CD4-positive, alpha-beta T cell treated with Interleukin-1 beta for 1 hour (primary cell): ENCODE measurements at regions not wholly inside any gene's neighbourhood (a gene's known extent, or its start where the extent isn't known, plus 50 kb on each side); places are given as distances from the start of the nearest gene placed in this dataset.
A peak's percentile ranks its signal among the peaks of the same experiment; 100 is the strongest.

Experiments
- DNase-seq, 2 donors: peaks; one replicate each; pipeline ENCODE4 v3.0.0-alpha.2; 2020 to 2022

- no peak for DNase-seq
These were observed 292.9 kb upstream of the GRIP1 start for GRCh38 chr12:66971816-66972215.

- DNase-seq = no peak
These were observed 292.6 kb upstream of the CAND1 start for GRCh38 chr12:66976526-66976925.

- no peak for DNase-seq
These were observed 290.4 kb upstream of the CAND1 start for GRCh38 chr12:66978802-66979201.

- DNase-seq = no peak
These were observed 289.9 kb upstream of the CAND1 start for GRCh38 chr12:66979251-66979650.

GRCh38 chr12:66984077-66984476 is 285.1 kb upstream of the CAND1 start:
- DNase-seq = no peak

- DNase-seq = no peak
These were observed 284.2 kb upstream of the CAND1 start for GRCh38 chr12:66984962-66985361.

- DNase-seq = no peak
These were observed 270.0 kb upstream of the CAND1 start for GRCh38 chr12:66999141-66999540.

GRCh38 chr12:67001251-67001650 is 267.9 kb upstream of the CAND1 start:
- DNase-seq = no peak

- DNase-seq = no peak
These were observed 266.4 kb upstream of the CAND1 start for GRCh38 chr12:67002720-67003119.

- DNase-seq = no peak
These were observed 262.5 kb upstream of the CAND1 start for GRCh38 chr12:67006610-67007009.

- DNase-seq = no peak
These were observed 254.5 kb upstream of the CAND1 start for GRCh38 chr12:67014642-67015041.

GRCh38 chr12:67018105-67018504 is 251.1 kb upstream of the CAND1 start:
- no peak for DNase-seq

GRCh38 chr12:67019070-67019469 is 250.1 kb upstream of the CAND1 start:
- no peak for DNase-seq

- DNase-seq = peak; percentile 22 to 45
These were observed 243.5 kb upstream of the CAND1 start for GRCh38 chr12:67025543-67026114.

- DNase-seq = no peak
These were observed 242.5 kb upstream of the CAND1 start for GRCh38 chr12:67026487-67027246.

GRCh38 chr12:67028529-67028928 is 240.6 kb upstream of the CAND1 start:
- no peak for DNase-seq

- no peak for DNase-seq
These were observed 234.9 kb upstream of the CAND1 start for GRCh38 chr12:67034110-67034879.

GRCh38 chr12:67035121-67035520 is 234.0 kb upstream of the CAND1 start:
- DNase-seq = no peak

- DNase-seq = no peak
These were observed 230.7 kb upstream of the CAND1 start for GRCh38 chr12:67038486-67038885.

GRCh38 chr12:67039995-67040860 is 228.9 kb upstream of the CAND1 start:
- DNase-seq = no peak

GRCh38 chr12:67040861-67041137 is 228.4 kb upstream of the CAND1 start:
- no peak for DNase-seq

GRCh38 chr12:67042697-67043131 is 226.4 kb upstream of the CAND1 start:
- no peak for DNase-seq

GRCh38 chr12:67043771-67044170 is 225.4 kb upstream of the CAND1 start:
- DNase-seq = no peak
